GM23338 (cell line): ENCODE measurements at regions not wholly inside any gene's neighbourhood (a gene's known extent, or its start where the extent isn't known, plus 50 kb on each side); places are given as distances from the start of the nearest gene placed in this dataset.

Experiments
- ATAC-seq: fragments of 200-7000 bp; cut with Tn5 transposase; 3 replicates; pipeline ENCODE4 v1.9.1; 2020
- DNase-seq: peaks from one replicate; pipeline ENCODE4 v3.0.0-alpha.2; 2015; ENCODE audit warnings: low spot score
- H2AFZ ChIP-seq: fragments of 200-600 bp; sonication (generic); 2 replicates; pipeline ENCODE4 v1.8.0; 2016; ENCODE audit warnings: antibody characterized with exemption, mild to moderate bottlenecking, moderate library complexity
- H3F3A ChIP-seq: fragments of 200-600 bp; sonication (generic); replicated peaks from 2 replicates; pipeline ENCODE4 v1.8.0; 2017; ENCODE audit warnings: antibody characterized with exemption, mixed run types, low read depth
- H3K27ac ChIP-seq: fragments of 200-600 bp; sonication (generic); 2 replicates; pipeline ENCODE4 v1.6.1; 2016; ENCODE audit warnings: low read depth
- H3K27me3 ChIP-seq: fragments of 200-600 bp; sonication (generic); 2 replicates; pipeline ENCODE4 v1.8.0; 2016; ENCODE audit warnings: mild to moderate bottlenecking, mixed run types, moderate library complexity; ENCODE audit not compliant: insufficient read depth
- H3K36me3 ChIP-seq: fragments of 200-600 bp; sonication (generic); 2 replicates; pipeline ENCODE4 v1.8.0; 2016; ENCODE audit warnings: mild to moderate bottlenecking; ENCODE audit not compliant: insufficient read depth
- H3K4me1 ChIP-seq: fragments of 200-600 bp; sonication (generic); 2 replicates; pipeline ENCODE4 v1.8.0; 2016; ENCODE audit warnings: mild to moderate bottlenecking, moderate library complexity; ENCODE audit not compliant: insufficient read depth
- H3K4me2 ChIP-seq: fragments of 200-600 bp; sonication (generic); 2 replicates; pipeline ENCODE4 v1.7.1; 2017; ENCODE audit warnings: mixed run types
- H3K4me3 ChIP-seq: fragments of 200-600 bp; sonication (generic); 2 replicates; pipeline ENCODE4 v1.6.1; 2016; ENCODE audit warnings: mixed run types
- H3K79me2 ChIP-seq: fragments of 200-600 bp; sonication (generic); replicated peaks from 2 replicates; pipeline ENCODE4 v1.8.0; 2017; ENCODE audit warnings: mild to moderate bottlenecking; ENCODE audit not compliant: insufficient read depth
- H3K9me2 ChIP-seq: fragments of 200-600 bp; sonication (generic); 2 replicates; pipeline ENCODE4 v1.8.0; 2017; ENCODE audit not compliant: insufficient read depth
- H4K20me1 ChIP-seq: fragments of 200-600 bp; sonication (generic); replicated peaks from 2 replicates; pipeline ENCODE4 v1.8.0; 2017; ENCODE audit warnings: mild to moderate bottlenecking; ENCODE audit not compliant: insufficient read depth
- H3K27ac Mint-ChIP-seq: 2 replicates; pipeline ENCODE4 v1.8.0; 2020; ENCODE audit warnings: inconsistent platforms, mild to moderate bottlenecking, moderate library complexity, mixed read lengths
- H3K27me3 Mint-ChIP-seq: 3 replicates; pipeline ENCODE4 v1.8.0; 2022; ENCODE audit warnings: low read depth, mild to moderate bottlenecking, moderate library complexity, mixed read lengths, inconsistent platforms; ENCODE audit not compliant: insufficient read depth, poor library complexity
- H3K36me3 Mint-ChIP-seq: 3 replicates; pipeline ENCODE4 v1.8.0; 2021; ENCODE audit warnings: low read depth, mild to moderate bottlenecking, inconsistent platforms, moderate library complexity, mixed read lengths
- H3K4me1 Mint-ChIP-seq: 3 replicates; pipeline ENCODE4 v1.8.0; 2020; ENCODE audit warnings: mild to moderate bottlenecking, inconsistent platforms, mixed read lengths
- H3K4me3 Mint-ChIP-seq: 3 replicates; pipeline ENCODE4 v1.8.0; 2021; ENCODE audit warnings: moderate library complexity, mild to moderate bottlenecking, inconsistent platforms, mixed read lengths
- H3K9me3 Mint-ChIP-seq: 3 replicates; pipeline ENCODE4 v1.8.0; 2020; ENCODE audit warnings: moderate library complexity, mild to moderate bottlenecking, inconsistent platforms, mixed read lengths
- CREB1 ChIP-seq: fragments of 250-450 bp; sonication (Bioruptor Pico); IDR thresholded peaks from 2 replicates; pipeline ENCODE4 v1.5.0; 2020; ENCODE audit warnings: low read depth, mild to moderate bottlenecking, moderate library complexity
- CTCF ChIP-seq, 2 experiments: fragments of 200-600 bp in 1 of 2; sonication (generic) in 1 of 2; conservative IDR thresholded peaks; 2 replicates each; pipeline versions ENCODE4 v1.5.1 to v1.6.1; 2016 to 2017; ENCODE audit warnings: antibody characterized with exemption in 2 of 2, low read depth in 2 of 2, mild to moderate bottlenecking in 2 of 2, moderate library complexity in 1 of 2
- ETS1 ChIP-seq: IDR thresholded peaks from 2 replicates; pipeline ENCODE4 v1.6.1; 2016; ENCODE audit warnings: antibody characterized with exemption
- EZH2 ChIP-seq: fragments of 200-600 bp; sonication (generic); IDR thresholded peaks from one replicate; pipeline ENCODE4 v1.8.0; 2017; ENCODE audit warnings: antibody characterized with exemption, mild to moderate bottlenecking, low read depth; ENCODE audit not compliant: unreplicated experiment
- EZH2phosphoT487 ChIP-seq: fragments of 200-600 bp; sonication (generic); IDR thresholded peaks from one replicate; pipeline ENCODE4 v1.8.1; 2018; ENCODE audit warnings: antibody characterized with exemption; ENCODE audit not compliant: unreplicated experiment
- JUNB ChIP-seq: IDR thresholded peaks from one replicate; pipeline ENCODE4 v1.6.1; 2016; ENCODE audit warnings: antibody characterized with exemption; ENCODE audit not compliant: unreplicated experiment
- NANOG ChIP-seq: IDR thresholded peaks from 2 replicates; pipeline ENCODE4 v1.6.1; 2016; ENCODE audit warnings: antibody characterized with exemption, borderline replicate concordance
- POLR2AphosphoS5 ChIP-seq: IDR thresholded peaks from 2 replicates; pipeline ENCODE4 v1.6.1; 2016; ENCODE audit warnings: antibody characterized with exemption, low read depth
- REST ChIP-seq: IDR thresholded peaks from one replicate; pipeline ENCODE4 v1.6.1; 2018; ENCODE audit warnings: antibody characterized with exemption; ENCODE audit not compliant: unreplicated experiment
- STAT1 ChIP-seq: IDR thresholded peaks from one replicate; pipeline ENCODE4 v1.6.1; 2016; ENCODE audit warnings: antibody characterized with exemption; ENCODE audit not compliant: unreplicated experiment
- ZNF114 ChIP-seq: fragments of 250-450 bp; sonication (Bioruptor Pico); IDR thresholded peaks from 2 replicates; pipeline ENCODE4 v1.5.0; 2020; ENCODE audit warnings: mild to moderate bottlenecking, moderate library complexity
- ZNF331 ChIP-seq: fragments of 250-450 bp; sonication (Bioruptor Pico); IDR thresholded peaks from 2 replicates; pipeline ENCODE4 v1.5.0; 2020; ENCODE audit warnings: low read depth, mild to moderate bottlenecking, moderate library complexity
- ZNF462 ChIP-seq: fragments of 250-450 bp; sonication (Bioruptor Pico); IDR thresholded peaks from 2 replicates; pipeline ENCODE4 v1.5.0; 2020; ENCODE audit warnings: mild to moderate bottlenecking, moderate library complexity

DNA sequence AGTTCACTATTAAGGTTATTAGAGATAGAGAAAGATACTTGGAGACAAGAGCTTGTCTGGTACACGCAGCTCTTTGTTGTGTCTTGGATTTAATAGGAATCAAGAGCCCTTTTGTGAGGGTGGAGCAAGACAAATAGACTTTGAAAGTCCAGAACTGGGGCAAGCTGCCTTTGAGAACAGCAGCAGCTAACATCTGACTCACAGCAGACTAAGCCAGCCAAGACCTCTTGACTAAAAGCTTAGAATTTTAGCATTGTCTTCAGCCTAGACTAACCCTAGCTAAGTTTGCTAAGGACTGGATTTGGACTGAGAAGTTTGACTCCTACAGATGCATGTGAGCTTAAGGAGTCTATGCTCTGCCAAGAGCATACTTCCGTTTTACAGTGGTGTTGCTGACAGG lies 201.9 kb upstream of the RBM19 start:
- no peaks in the 10 kb centered on the region for H3F3A ChIP-seq
- no peak overlapping the region for H3K4me3 ChIP-seq
- H3K27ac Mint-ChIP-seq = no peak overlapping the region
- H3K4me3 Mint-ChIP-seq = no peak overlapping the region
- DNase-seq = no peak
- H3K4me1 Mint-ChIP-seq = peaks cover 4% of the 10 kb centered on the region; the same call in 2 of the 3 replicates
- TF ChIP-seq ZNF331 (CRISPR knock-in tag) (no peak), NANOG (no peak), EZH2 (no peak), ZNF462 (CRISPR knock-in tag) (no peak), ZNF114 (CRISPR knock-in tag) (no peak), CTCF (conservative IDR thresholded peaks at IDR 0.05; ENCODE audit: low read depth in 2 of 2) (no peak), CREB1 (CRISPR knock-in tag) (no peak), ETS1 (no peak), JUNB (no peak), EZH2phosphoT487 (no peak), POLR2AphosphoS5 (no peak), REST (no peak), STAT1 (no peak)
- no peaks in the 10 kb centered on the region for H4K20me1 ChIP-seq
- ATAC-seq = no peak
- H3K36me3 ChIP-seq = no peaks in the 10 kb centered on the region
- H3K9me3 Mint-ChIP-seq = no peaks in the 10 kb centered on the region
- no peak overlapping the region for H3K4me2 ChIP-seq
- no peaks in the 10 kb centered on the region for H3K79me2 ChIP-seq
- H3K27me3 Mint-ChIP-seq = peaks cover 6% of the 10 kb centered on the region
- no peak overlapping the region for H3K27ac ChIP-seq
- H3K36me3 Mint-ChIP-seq = no peaks in the 10 kb centered on the region
- no peaks in the 10 kb centered on the region for H3K9me2 ChIP-seq
- peaks cover 3% of the 10 kb centered on the region; the same call in 1 of the 2 replicates for H3K4me1 ChIP-seq
- no peak overlapping the region for H2AFZ ChIP-seq
- H3K27me3 ChIP-seq = 0 out of 2 replicates have a peak, but pooled peaks cover 3% of the 10 kb centered on the region
